HCT116 (cell line): ENCODE measurements at regions not wholly inside any gene's neighbourhood (a gene's known extent, or its start where the extent isn't known, plus 50 kb on each side); places are given as distances from the start of the nearest gene placed in this dataset.
"Not testable (repeated sequence)": the region's sequence is repeated elsewhere in the genome, so short reads cannot be mapped to it uniquely, and the experiment has no call there.

Source experiments
- ATAC-seq: fragments of 200-7000 bp; cut with Tn5 transposase; 2 replicates; pipeline ENCODE4 v1.9.1; 2020; ENCODE audit warnings: mild to moderate bottlenecking, moderate library complexity
- BruUV-seq: library from RNA; stranded (reverse); fragments of 400-500 nt; replicated peaks from 2 replicates; lab custom pipeline; 2021; lab: Mats Ljungman, UMichigan
- CTCF ChIA-PET: fragments of 300-600 bp; sonication (Branson Sonifier 250); formaldehyde crosslinking; loops from one replicate; lab custom pipeline; 2021; ENCODE audit warnings: antibody characterized with exemption; lab: Charles Lee
- POLR2A ChIA-PET: fragments of 300-600, 350-600 bp; sonication (Branson Sonifier 250); formaldehyde crosslinking; loops from one replicate; lab custom pipeline; 2021; ENCODE audit warnings: antibody characterized with exemption; lab: Charles Lee
- RAD21 ChIA-PET, 2 experiments: fragments of 300-600 bp; sonication (Branson Sonifier 250); formaldehyde crosslinking; loops; one replicate each; lab custom pipeline; 2023; ENCODE audit warnings: low total read pairs in 2 of 2; ENCODE audit not compliant: uncharacterized antibody in 2 of 2, unreplicated experiment in 2 of 2, low non-redundant PET in 1 of 2; lab: Charles Lee
- DNase-seq: peaks from one replicate; pipeline ENCODE4 v3.0.0-alpha.2; 2010; ENCODE audit warnings: low read depth, low spot score
- H2AFZ ChIP-seq: fragments of 200-600 bp; shearing (Covaris generic), sonication (generic); 2 replicates; pipeline ENCODE4 v1.6.1; 2017; ENCODE audit warnings: low read depth, mixed run types, mixed read lengths, antibody characterized with exemption, low read length; ENCODE audit not compliant: poor library complexity, severe bottlenecking
- H3K27ac ChIP-seq: 2 replicates; pipeline ENCODE4 v1.5.1; 2012; ENCODE audit warnings: low read depth, low read length
- H3K27me3 ChIP-seq: fragments of 200-600 bp; sonication (generic); 2 replicates; pipeline ENCODE4 v1.6.1; 2016; ENCODE audit warnings: mixed run types, low read length, mixed read lengths; ENCODE audit not compliant: insufficient read depth
- H3K36me3 ChIP-seq, 2 experiments: fragments of 200-500 bp in 1 of 2; fragments of 200-600 bp in 1 of 2; sonication (Bioruptor generic) in 1 of 2; sonication (generic) in 1 of 2; 2 replicates each; pipeline versions ENCODE4 v1.5.1 to v1.6.1; 2014 to 2016; ENCODE audit warnings: low read length in 2 of 2, inconsistent platforms in 1 of 2, mixed read lengths in 1 of 2, mixed run types in 1 of 2; ENCODE audit not compliant: insufficient read depth in 2 of 2, control insufficient read depth in 1 of 2
- H3K4me1 ChIP-seq, 2 experiments: fragments of 200-600 bp in 1 of 2; sonication (generic) in 1 of 2; 2 replicates each; pipeline versions ENCODE4 v1.5.1 to v1.6.1; 2012 to 2017; ENCODE audit warnings: low read length in 2 of 2, inconsistent platforms in 1 of 2, mild to moderate bottlenecking in 1 of 2, mixed read lengths in 1 of 2, mixed run types in 1 of 2, moderate library complexity in 1 of 2; ENCODE audit not compliant: insufficient read depth in 2 of 2, control insufficient read depth in 1 of 2
- H3K4me2 ChIP-seq: fragments of 200-600 bp; sonication (generic); 2 replicates; pipeline ENCODE4 v1.6.1; 2017; ENCODE audit warnings: mixed run types, low read length, mixed read lengths
- H3K4me3 ChIP-seq, 2 experiments: fragments of 200-600 bp in 1 of 2; sonication (generic) in 1 of 2; replicated peaks in 1 of 2; 2 replicates each; pipeline ENCODE4 v1.5.1; 2011 to 2016; ENCODE audit warnings: low read length in 2 of 2, control low read depth in 1 of 2, low read depth in 1 of 2, mild to moderate bottlenecking in 1 of 2, mixed read lengths in 1 of 2, mixed run types in 1 of 2
- H3K79me2 ChIP-seq: fragments of 200-600 bp; sonication (generic); 2 replicates; pipeline ENCODE4 v1.6.1; 2017; ENCODE audit warnings: mild to moderate bottlenecking, mixed run types, low read length, moderate library complexity, mixed read lengths; ENCODE audit not compliant: insufficient read depth
- H3K9ac ChIP-seq: fragments of 200-600 bp; sonication (generic); 2 replicates; pipeline ENCODE4 v1.6.1; 2016; ENCODE audit warnings: low read length, mixed read lengths
- H3K9me2 ChIP-seq: fragments of 200-600 bp; sonication (generic), shearing (Covaris generic); 2 replicates; pipeline ENCODE4 v1.6.1; 2017; ENCODE audit warnings: mixed run types, mild to moderate bottlenecking, moderate library complexity; ENCODE audit not compliant: insufficient read depth
- H3K9me3 ChIP-seq, 2 experiments: fragments of 200-500 bp in 1 of 2; fragments of 200-600 bp in 1 of 2; sonication (Bioruptor generic) in 1 of 2; sonication (generic) in 1 of 2; 2 replicates each; pipeline ENCODE4 v1.6.1; 2014 to 2017; ENCODE audit warnings: low read length in 2 of 2, mixed read lengths in 2 of 2, inconsistent platforms in 1 of 2, low read depth in 1 of 2, mild to moderate bottlenecking in 1 of 2, mixed run types in 1 of 2, moderate library complexity in 1 of 2; ENCODE audit not compliant: control insufficient read depth in 1 of 2, insufficient read depth in 1 of 2
- H4K20me1 ChIP-seq: fragments of 200-600 bp; sonication (generic), shearing (Covaris generic); 2 replicates; pipeline ENCODE4 v1.6.1; 2017; ENCODE audit warnings: mixed run types, mild to moderate bottlenecking, moderate library complexity; ENCODE audit not compliant: insufficient read depth
- CEBPB ChIP-seq: IDR thresholded peaks from 2 replicates; pipeline ENCODE4 v1.6.1; 2012; ENCODE audit warnings: low read depth
- CTCF ChIP-seq, 3 experiments: fragments of 200-600 bp in 1 of 3; sonication (generic) in 1 of 3; IDR thresholded peaks in 2 of 3; conservative IDR thresholded peaks in 1 of 3; 2 replicates each; pipeline ENCODE4 v1.5.1; 2012 to 2017; ENCODE audit warnings: low read depth in 2 of 3, low read length in 2 of 3, antibody characterized with exemption in 1 of 3, borderline replicate concordance in 1 of 3, control low read depth in 1 of 3, mild to moderate bottlenecking in 1 of 3, mixed read lengths in 1 of 3, mixed run types in 1 of 3, moderate library complexity in 1 of 3; ENCODE audit not compliant: insufficient read depth in 1 of 3
- EGR1 ChIP-seq: IDR thresholded peaks from 2 replicates; pipeline ENCODE4 v1.6.1; 2012; ENCODE audit warnings: low read depth
- ELF1 ChIP-seq: IDR thresholded peaks from 2 replicates; pipeline ENCODE4 v1.6.1; 2012; ENCODE audit warnings: low read depth, borderline replicate concordance
- FOSL1 ChIP-seq: IDR thresholded peaks from 2 replicates; pipeline ENCODE4 v1.6.1; 2012; ENCODE audit warnings: low read depth
- JUND ChIP-seq: IDR thresholded peaks from 2 replicates; pipeline ENCODE4 v1.6.1; 2012
- MAX ChIP-seq: IDR thresholded peaks from 2 replicates; pipeline ENCODE4 v1.6.1; 2012
- POLR2A ChIP-seq: IDR thresholded peaks from 2 replicates; pipeline ENCODE4 v1.7.0; 2011; ENCODE audit warnings: borderline replicate concordance; ENCODE audit not compliant: insufficient read depth, insufficient read length; ENCODE audit errors: extremely low read depth
- RAD21 ChIP-seq: IDR thresholded peaks from 2 replicates; pipeline ENCODE4 v1.6.1; 2012; ENCODE audit warnings: low read depth, mild to moderate bottlenecking
- REST ChIP-seq: IDR thresholded peaks from 2 replicates; pipeline ENCODE4 v1.6.1; 2012; ENCODE audit warnings: low read depth
- SRF ChIP-seq: IDR thresholded peaks from 2 replicates; pipeline ENCODE4 v1.6.1; 2012; ENCODE audit warnings: low read depth
- TCF7L2 ChIP-seq: IDR thresholded peaks from 2 replicates; pipeline ENCODE4 v1.7.0; 2011; ENCODE audit warnings: borderline replicate concordance, inconsistent platforms; ENCODE audit not compliant: insufficient read depth, insufficient read length; ENCODE audit errors: extremely low read depth
- YY1 ChIP-seq: IDR thresholded peaks from 2 replicates; pipeline ENCODE4 v1.6.1; 2011; ENCODE audit warnings: low read length, low read depth, moderate library complexity, mild to moderate bottlenecking; ENCODE audit not compliant: insufficient replicate concordance; ENCODE audit errors: extremely low read depth
- ZBTB33 ChIP-seq: IDR thresholded peaks from 2 replicates; pipeline ENCODE4 v1.6.1; 2011; ENCODE audit warnings: mild to moderate bottlenecking, low read length, moderate library complexity; ENCODE audit not compliant: insufficient replicate concordance; ENCODE audit errors: extremely low read depth
- ZNF274 ChIP-seq: fragments of 200-500 bp; sonication (Bioruptor generic); IDR thresholded peaks from 2 replicates; pipeline ENCODE4 v1.6.1; 2014; ENCODE audit warnings: mild to moderate bottlenecking, low read depth, low read length, inconsistent platforms
- intact Hi-C: fragments of 100-400 bp; cut with micrococcal nuclease; formaldehyde crosslinking; loops from 2 replicates; pipeline ENCODE4 v1.10.0; 2022

GRCh38 chr12:88367231-88367630 lies 213.0 kb downstream of the KITLG start:
- Histone ChIP-seq H3K4me2 (no peak overlapping the region), H3K4me1 (no peaks in the 10 kb centered on the region), H2AFZ (no peak overlapping the region), H3K36me3 (no peaks in the 10 kb centered on the region), H3K4me3 (no peak overlapping the region), H3K79me2 (no peaks in the 10 kb centered on the region), H3K9me3 (no peaks in the 10 kb centered on the region), H3K27me3 (no peaks in the 10 kb centered on the region), H4K20me1 (no peaks in the 10 kb centered on the region), H3K9ac (no peak overlapping the region), H3K27ac (no peak overlapping the region), H3K9me2 (no peaks in the 10 kb centered on the region; the same call in 1 of the 2 replicates)
- BruUV-seq = no TSS peak
- ChIA-PET CTCF (no interaction called here), POLR2A (no interaction called here), RAD21 (no interaction called here)
- no peak for ATAC-seq
- no peak for TF ChIP-seq RAD21
- TF ChIP-seq POLR2A = no peak
- TF ChIP-seq JUND = no peak
- no peak for TF ChIP-seq ZBTB33
- TF ChIP-seq REST = no peak
- no peak for TF ChIP-seq EGR1
- TF ChIP-seq ELF1 = no peak
- TF ChIP-seq FOSL1 = no peak
- no peak for TF ChIP-seq MAX
- no peak for TF ChIP-seq TCF7L2
- TF ChIP-seq CEBPB = no peak
- no peak for TF ChIP-seq CTCF (IDR thresholded peaks at IDR 0.05 in 2 of 3, conservative IDR thresholded peaks at IDR 0.05 in 1 of 3; ENCODE audit: borderline replicate concordance in 1 of 3, insufficient read depth in 1 of 3, low read depth in 2 of 3, low read length in 2 of 3)
- no peak for TF ChIP-seq ZNF274
- no peak for TF ChIP-seq SRF
- no peak for TF ChIP-seq YY1
- intact Hi-C loops = no loop called here
- DNase-seq = no peak

- H3K4me1 ChIP-seq, ATAC-seq, H3K79me2 ChIP-seq, BruUV-seq, intact Hi-C loops, DNase-seq, POLR2A ChIA-PET, H2AFZ ChIP-seq, H3K4me2 ChIP-seq, H3K36me3 ChIP-seq, H3K27me3 ChIP-seq, H3K9ac ChIP-seq, CTCF ChIA-PET, H3K4me3 ChIP-seq, H3K9me2 ChIP-seq, H3K27ac ChIP-seq, RAD21 ChIA-PET, H4K20me1 ChIP-seq, H3K9me3 ChIP-seq: not testable (repeated sequence)
These were observed 212.2 kb downstream of the KITLG start for GRCh38 chr12:88368077-88368476.
